HL-60/S4 treated with retinoic acid at 250 ng/mL for 4 days and 3 days (cell line): ENCODE measurements at regions not wholly inside any gene's neighbourhood (a gene's known extent, or its start where the extent isn't known, plus 50 kb on each side); places are given as distances from the start of the nearest gene placed in this dataset.

Experiments used
- in situ Hi-C: fragments of 300-500 bp; cut with MboI; formaldehyde crosslinking; loops from 2 replicates; pipeline ENCODE4 v1.7.0; 2022; ENCODE audit warnings: low sequenced_read_pairs

- in situ Hi-C loops: no loop called here
Measured at GRCh38 chrX:5549512-5549911, 679.2 kb downstream of the NLGN4X start.

GRCh38 chrX:5537098-5537497, 691.6 kb downstream of the NLGN4X start:
- in situ Hi-C loops: no loop called here

- in situ Hi-C loops: no loop called here
Measured at GRCh38 chrX:5536261-5536660, 692.4 kb downstream of the NLGN4X start.

- in situ Hi-C loops: no loop called here
Measured at GRCh38 chrX:5528057-5528456, 700.6 kb downstream of the NLGN4X start.

- in situ Hi-C loops: no loop called here
Measured at GRCh38 chrX:5526191-5526590, 702.5 kb downstream of the NLGN4X start.

GRCh38 chrX:5490786-5491563, 737.7 kb downstream of the NLGN4X start:
- in situ Hi-C loops: no loop called here

GRCh38 chrX:5474282-5474681, 754.4 kb downstream of the NLGN4X start:
- in situ Hi-C loops: no loop called here

GRCh38 chrX:5458300-5458842, 770.3 kb downstream of the NLGN4X start:
- in situ Hi-C loops: no loop called here

GRCh38 chrX:5449323-5449722, 779.3 kb downstream of the NLGN4X start:
- in situ Hi-C loops: no loop called here

- in situ Hi-C loops: no loop called here
Measured at GRCh38 chrX:5431823-5432222, 796.8 kb downstream of the NLGN4X start.

- in situ Hi-C loops: no loop called here
Measured at GRCh38 chrX:5425119-5425518, 803.5 kb downstream of the NLGN4X start.

GRCh38 chrX:5417381-5417780, 811.3 kb downstream of the NLGN4X start:
- in situ Hi-C loops: no loop called here

- in situ Hi-C loops: no loop called here
Measured at GRCh38 chrX:5415738-5416137, 812.9 kb downstream of the NLGN4X start.

GRCh38 chrX:5409106-5409505, 819.6 kb downstream of the NLGN4X start:
- in situ Hi-C loops: no loop called here

- in situ Hi-C loops: no loop called here
Measured at GRCh38 chrX:5402461-5402860, 826.2 kb downstream of the NLGN4X start.

GRCh38 chrX:5399403-5399802, 829.3 kb downstream of the NLGN4X start:
- in situ Hi-C loops: no loop called here

GRCh38 chrX:5397409-5397808, 831.3 kb downstream of the NLGN4X start:
- in situ Hi-C loops: no loop called here

GRCh38 chrX:5390376-5390775, 838.3 kb downstream of the NLGN4X start:
- in situ Hi-C loops: no loop called here

- in situ Hi-C loops: no loop called here
Measured at GRCh38 chrX:5388087-5388486, 840.6 kb downstream of the NLGN4X start.

- in situ Hi-C loops: no loop called here
Measured at GRCh38 chrX:5380426-5380825, 848.2 kb downstream of the NLGN4X start.

GRCh38 chrX:5341902-5342301, 886.8 kb downstream of the NLGN4X start:
- in situ Hi-C loops: no loop called here

GRCh38 chrX:5337160-5337559, 891.5 kb downstream of the NLGN4X start:
- in situ Hi-C loops: no loop called here

- in situ Hi-C loops: no loop called here
Measured at GRCh38 chrX:5324546-5324945, 904.1 kb downstream of the NLGN4X start.
